ENCODE measurements at regions not wholly inside any gene's neighbourhood (a gene's known extent, or its start where the extent isn't known, plus 50 kb on each side); places are given as distances from the start of the nearest gene placed in this dataset.

DNA sequence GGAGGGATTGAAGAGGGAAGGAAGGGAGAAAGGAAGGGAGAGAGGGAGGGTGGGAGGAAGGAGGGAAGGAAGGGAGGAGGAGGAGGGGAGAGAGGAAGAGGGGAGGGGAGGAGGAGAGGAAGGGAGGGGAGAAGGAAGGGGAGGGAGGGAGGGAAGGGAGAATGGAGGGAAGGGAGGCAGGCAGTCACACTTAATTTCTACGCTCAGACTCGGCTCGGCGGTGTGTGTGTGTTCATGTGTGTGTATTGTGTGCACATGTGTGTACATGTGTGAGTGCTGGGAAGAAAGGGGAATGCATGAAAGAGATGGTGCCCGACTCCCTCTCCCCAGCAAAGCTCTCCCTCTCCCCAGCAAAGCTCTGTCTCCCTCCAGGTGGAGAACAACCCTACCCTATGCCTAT lies 79.1 kb upstream of the AFDN start:
- TF ChIP-seq, protein P1, sequence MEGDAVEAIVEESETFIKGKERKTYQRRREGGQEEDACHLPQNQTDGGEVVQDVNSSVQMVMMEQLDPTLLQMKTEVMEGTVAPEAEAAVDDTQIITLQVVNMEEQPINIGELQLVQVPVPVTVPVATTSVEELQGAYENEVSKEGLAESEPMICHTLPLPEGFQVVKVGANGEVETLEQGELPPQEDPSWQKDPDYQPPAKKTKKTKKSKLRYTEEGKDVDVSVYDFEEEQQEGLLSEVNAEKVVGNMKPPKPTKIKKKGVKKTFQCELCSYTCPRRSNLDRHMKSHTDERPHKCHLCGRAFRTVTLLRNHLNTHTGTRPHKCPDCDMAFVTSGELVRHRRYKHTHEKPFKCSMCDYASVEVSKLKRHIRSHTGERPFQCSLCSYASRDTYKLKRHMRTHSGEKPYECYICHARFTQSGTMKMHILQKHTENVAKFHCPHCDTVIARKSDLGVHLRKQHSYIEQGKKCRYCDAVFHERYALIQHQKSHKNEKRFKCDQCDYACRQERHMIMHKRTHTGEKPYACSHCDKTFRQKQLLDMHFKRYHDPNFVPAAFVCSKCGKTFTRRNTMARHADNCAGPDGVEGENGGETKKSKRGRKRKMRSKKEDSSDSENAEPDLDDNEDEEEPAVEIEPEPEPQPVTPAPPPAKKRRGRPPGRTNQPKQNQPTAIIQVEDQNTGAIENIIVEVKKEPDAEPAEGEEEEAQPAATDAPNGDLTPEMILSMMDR (IDR thresholded peaks at IDR 0.05; ENCODE audit: low read depth, low read length): no peak
- TF ChIP-seq POLR2A (IDR thresholded peaks at IDR 0.05; ENCODE audit: extremely low read depth, insufficient read length): no peak
